Hepatocyte (in vitro differentiated cells): ENCODE measurements at regions not wholly inside any gene's neighbourhood (a gene's known extent, or its start where the extent isn't known, plus 50 kb on each side); places are given as distances from the start of the nearest gene placed in this dataset.

Experiments
- DNase-seq: peaks from one replicate; pipeline ENCODE4 v3.0.0-alpha.2; 2016; ENCODE audit warnings: low spot score
- H2AFZ ChIP-seq: fragments of 200-600 bp; sonication (generic); 2 replicates; pipeline ENCODE4 v1.6.0; 2016; ENCODE audit warnings: antibody characterized with exemption, mild to moderate bottlenecking
- H3K27ac ChIP-seq: fragments of 200-600 bp; sonication (generic); 2 replicates; pipeline ENCODE4 v1.5.1; 2016; ENCODE audit warnings: mild to moderate bottlenecking
- H3K27me3 ChIP-seq: fragments of 200-600 bp; sonication (generic); 2 replicates; pipeline ENCODE4 v1.6.1; 2016
- H3K36me3 ChIP-seq: fragments of 200-600 bp; sonication (generic); replicated peaks from 2 replicates; pipeline ENCODE4 v1.5.1; 2016; ENCODE audit warnings: low read depth; ENCODE audit not compliant: insufficient read depth
- H3K4me1 ChIP-seq: fragments of 200-600 bp; sonication (generic); 2 replicates; pipeline ENCODE4 v1.5.1; 2016; ENCODE audit warnings: mild to moderate bottlenecking, moderate library complexity; ENCODE audit not compliant: insufficient read depth
- H3K4me2 ChIP-seq: fragments of 200-600 bp; sonication (generic); 2 replicates; pipeline ENCODE4 v1.6.0; 2016
- H3K4me3 ChIP-seq: fragments of 200-600 bp; sonication (generic); 2 replicates; pipeline ENCODE4 v1.5.1; 2016; ENCODE audit warnings: mild to moderate bottlenecking
- H3K79me2 ChIP-seq: fragments of 200-600 bp; sonication (generic); 2 replicates; pipeline ENCODE4 v1.6.0; 2017; ENCODE audit warnings: mild to moderate bottlenecking
- H3K9me2 ChIP-seq: fragments of 200-600 bp; sonication (generic); replicated peaks from 2 replicates; pipeline ENCODE4 v1.6.0; 2017; ENCODE audit warnings: mild to moderate bottlenecking; ENCODE audit not compliant: insufficient read depth
- H3K9me3 ChIP-seq: fragments of 200-600 bp; sonication (generic); 2 replicates; pipeline ENCODE4 v1.5.1; 2016; ENCODE audit warnings: low read depth, mild to moderate bottlenecking
- H4K20me1 ChIP-seq: fragments of 200-600 bp; sonication (generic); 2 replicates; pipeline ENCODE4 v1.6.0; 2016; ENCODE audit warnings: mild to moderate bottlenecking; ENCODE audit not compliant: insufficient read depth, poor library complexity, severe bottlenecking
- CTCF ChIP-seq: fragments of 200-600 bp; sonication (generic); IDR thresholded peaks from 2 replicates; pipeline ENCODE4 v1.5.1; 2016; ENCODE audit warnings: antibody characterized with exemption, mild to moderate bottlenecking; ENCODE audit not compliant: poor library complexity
- EZH2 ChIP-seq: fragments of 200-600 bp; sonication (generic); IDR thresholded peaks from 2 replicates; pipeline ENCODE4 v1.6.1; 2016; ENCODE audit warnings: antibody characterized with exemption, mild to moderate bottlenecking, borderline replicate concordance
- EZH2phosphoT487 ChIP-seq: fragments of 200-600 bp; sonication (generic); IDR thresholded peaks from one replicate; pipeline ENCODE4 v1.6.1; 2018; ENCODE audit warnings: antibody characterized with exemption, mild to moderate bottlenecking, low read depth, moderate library complexity; ENCODE audit not compliant: unreplicated experiment, severe bottlenecking
- WGBS: methylation state at CpG from one replicate; pipeline ENCODE4 v1.1.6; 2016; ENCODE audit warnings: low lambda C conversion rate; ENCODE audit errors: missing lambda C conversion rate; 5-methylcytosine and 5-hydroxymethylcytosine counted together

GRCh38 chr5:5882706-5883105 lies 460.2 kb downstream of the ICE1 start:
- TF ChIP-seq CTCF, result no peak
- Histone ChIP-seq H3K4me3 (no peak overlapping the region), H3K27ac (no peak overlapping the region), H3K9me2 (no peaks in the 10 kb centered on the region), H3K4me2 (no peak overlapping the region), H3K9me3 (no peaks in the 10 kb centered on the region), H3K36me3 (no peaks in the 10 kb centered on the region), H3K79me2 (no peaks in the 10 kb centered on the region), H4K20me1 (no peaks in the 10 kb centered on the region), H2AFZ (no peak overlapping the region), H3K27me3 (peaks cover 6% of the 10 kb centered on the region), H3K4me1 (no peaks in the 10 kb centered on the region)
- no peak for DNase-seq
- WGBS, result 80% methylated on average over 6 of the region's 6 CpGs

DNA sequence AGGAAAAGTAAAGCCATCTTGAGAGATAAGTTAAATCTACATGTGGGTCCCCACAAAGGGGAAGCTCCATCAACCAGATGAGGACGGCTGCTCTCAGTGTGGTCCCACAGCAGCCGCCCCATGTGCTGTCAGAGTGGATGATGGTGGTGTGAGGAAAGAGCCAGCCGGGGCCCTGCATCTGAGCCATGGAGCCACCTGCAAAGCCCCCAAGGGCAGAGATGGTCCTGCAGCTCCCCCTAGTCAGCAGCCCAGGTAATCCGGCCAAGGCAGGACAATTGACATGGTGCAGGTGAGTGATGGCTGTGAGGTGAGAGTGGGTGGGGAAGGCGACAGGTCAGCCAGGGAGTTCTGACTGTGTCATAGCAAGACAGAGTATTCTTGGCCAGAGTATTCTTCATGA lies 458.8 kb downstream of the ICE1 start:
- Histone ChIP-seq H3K36me3 (no peaks in the 10 kb centered on the region), H3K4me3 (no peak overlapping the region), H3K4me2 (no peak overlapping the region), H3K4me1 (no peaks in the 10 kb centered on the region), H3K27me3 (peaks cover 5% of the 10 kb centered on the region), H3K9me3 (no peaks in the 10 kb centered on the region), H3K27ac (no peak overlapping the region), H3K9me2 (no peaks in the 10 kb centered on the region), H4K20me1 (no peaks in the 10 kb centered on the region), H3K79me2 (no peaks in the 10 kb centered on the region), H2AFZ (no peak overlapping the region)
- TF ChIP-seq EZH2phosphoT487 (no peak), EZH2 (no peak), CTCF (no peak)
- no peak for DNase-seq
- WGBS, result 53% methylated on average over 5 of the region's 5 CpGs

GRCh38 chr5:5880077-5880763 lies 457.7 kb downstream of the ICE1 start:
- TF ChIP-seq CTCF (no peak), EZH2phosphoT487 (no peak), EZH2 (no peak)
- Histone ChIP-seq H3K9me2 (no peaks in the 10 kb centered on the region), H3K79me2 (no peaks in the 10 kb centered on the region), H3K4me1 (no peaks in the 10 kb centered on the region), H2AFZ (no peak overlapping the region), H3K27ac (no peak overlapping the region), H4K20me1 (no peaks in the 10 kb centered on the region), H3K27me3 (peaks cover 9% of the 10 kb centered on the region), H3K36me3 (no peaks in the 10 kb centered on the region), H3K9me3 (no peaks in the 10 kb centered on the region), H3K4me2 (no peak overlapping the region), H3K4me3 (no peak overlapping the region)
- 87% methylated on average over 9 of the region's 9 CpGs for WGBS
- DNase-seq, result no peak

GRCh38 chr5:5857396-5857795 lies 434.9 kb downstream of the ICE1 start:
- TF ChIP-seq EZH2 (no peak), CTCF (no peak), EZH2phosphoT487 (no peak)

More at GRCh38 chr5:5857396-5857795, 434.9 kb downstream of the ICE1 start:
- Histone ChIP-seq H3K9me3 (no peaks in the 10 kb centered on the region), H3K27me3 (no peaks in the 10 kb centered on the region), H3K4me1 (no peaks in the 10 kb centered on the region), H2AFZ (no peak overlapping the region), H4K20me1 (no peaks in the 10 kb centered on the region), H3K79me2 (no peaks in the 10 kb centered on the region), H3K9me2 (no peaks in the 10 kb centered on the region), H3K4me3 (no peak overlapping the region), H3K4me2 (no peak overlapping the region), H3K36me3 (no peaks in the 10 kb centered on the region), H3K27ac (no peak overlapping the region)
- WGBS, result 83% methylated on average over 4 of the region's 4 CpGs
- no peak for DNase-seq
